ENCODE measurements at regions not wholly inside any gene's neighbourhood (a gene's known extent, or its start where the extent isn't known, plus 50 kb on each side); places are given as distances from the start of the nearest gene placed in this dataset.

DNA sequence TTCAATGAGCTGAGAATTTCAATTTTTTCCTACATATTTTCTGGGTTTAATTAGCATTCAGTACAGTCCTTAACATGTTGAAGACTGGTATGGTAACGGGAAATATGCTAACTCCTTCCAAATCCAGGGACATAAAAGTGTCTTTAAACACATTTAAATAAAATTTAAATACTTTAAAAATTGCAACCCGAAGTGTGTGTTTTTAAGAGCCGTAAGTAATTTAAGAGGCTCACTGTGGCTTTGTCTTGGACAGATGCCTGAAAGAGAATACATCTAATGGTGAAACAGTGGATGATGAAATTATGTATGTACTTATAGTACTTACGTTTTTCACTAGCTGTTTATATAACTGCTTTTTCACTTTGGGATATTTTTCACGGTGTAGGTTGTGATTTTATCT, 687.3 kb upstream of the CELF2 start:
- TF ChIP-seq CSDC2 (CRISPR knock-in tag; IDR thresholded peaks at IDR 0.05) (no peak), GLIS3 (CRISPR knock-in tag; IDR thresholded peaks at IDR 0.05) (no peak), ISL1 (CRISPR knock-in tag; IDR thresholded peaks at IDR 0.05) (no peak)
- TF ChIP-seq, protein P1, sequence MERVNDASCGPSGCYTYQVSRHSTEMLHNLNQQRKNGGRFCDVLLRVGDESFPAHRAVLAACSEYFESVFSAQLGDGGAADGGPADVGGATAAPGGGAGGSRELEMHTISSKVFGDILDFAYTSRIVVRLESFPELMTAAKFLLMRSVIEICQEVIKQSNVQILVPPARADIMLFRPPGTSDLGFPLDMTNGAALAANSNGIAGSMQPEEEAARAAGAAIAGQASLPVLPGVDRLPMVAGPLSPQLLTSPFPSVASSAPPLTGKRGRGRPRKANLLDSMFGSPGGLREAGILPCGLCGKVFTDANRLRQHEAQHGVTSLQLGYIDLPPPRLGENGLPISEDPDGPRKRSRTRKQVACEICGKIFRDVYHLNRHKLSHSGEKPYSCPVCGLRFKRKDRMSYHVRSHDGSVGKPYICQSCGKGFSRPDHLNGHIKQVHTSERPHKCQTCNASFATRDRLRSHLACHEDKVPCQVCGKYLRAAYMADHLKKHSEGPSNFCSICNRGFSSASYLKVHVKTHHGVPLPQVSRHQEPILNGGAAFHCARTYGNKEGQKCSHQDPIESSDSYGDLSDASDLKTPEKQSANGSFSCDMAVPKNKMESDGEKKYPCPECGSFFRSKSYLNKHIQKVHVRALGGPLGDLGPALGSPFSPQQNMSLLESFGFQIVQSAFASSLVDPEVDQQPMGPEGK (CRISPR knock-in tag; IDR thresholded peaks at IDR 0.05; ENCODE audit: borderline replicate concordance) = no peak

DNA sequence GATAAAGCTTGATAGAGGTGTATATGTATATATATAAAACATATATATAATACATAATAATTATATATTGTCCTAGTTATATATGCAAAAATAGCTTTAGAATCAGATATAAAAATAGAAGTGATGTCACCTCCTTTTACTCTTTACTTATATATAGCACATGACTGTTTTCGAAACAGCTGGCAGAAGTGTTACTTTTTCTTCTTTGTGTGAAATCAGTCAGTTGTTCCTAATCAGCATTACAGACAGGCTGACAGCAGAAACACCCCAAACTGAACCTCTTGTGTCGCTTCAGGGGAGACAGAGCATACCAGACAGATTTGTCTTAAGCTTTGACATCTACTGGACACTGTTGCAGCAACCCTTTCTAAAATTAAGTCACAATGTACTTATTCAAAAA, 684.9 kb upstream of the CELF2 start:
- TF ChIP-seq ZFP3 (CRISPR knock-in tag; IDR thresholded peaks at IDR 0.05) (no peak), TCF4 (CRISPR knock-in tag; IDR thresholded peaks at IDR 0.05; ENCODE audit: borderline replicate concordance) (no peak), PPARA (CRISPR knock-in tag; IDR thresholded peaks at IDR 0.05; ENCODE audit: borderline replicate concordance) (no peak), ZNF565 (CRISPR knock-in tag; conservative IDR thresholded peaks at IDR 0.05; ENCODE audit: low read depth) (no peak), OSR1 (CRISPR knock-in tag; IDR thresholded peaks at IDR 0.05) (no peak), RARB (CRISPR knock-in tag; IDR thresholded peaks at IDR 0.05) (no peak), BACH2 (CRISPR knock-in tag; IDR thresholded peaks at IDR 0.05; ENCODE audit: borderline replicate concordance) (no peak)
- no peak for ATAC-seq

More for the DNA sequence above, 687.3 kb upstream of the CELF2 start:
- no peak for ATAC-seq

DNA sequence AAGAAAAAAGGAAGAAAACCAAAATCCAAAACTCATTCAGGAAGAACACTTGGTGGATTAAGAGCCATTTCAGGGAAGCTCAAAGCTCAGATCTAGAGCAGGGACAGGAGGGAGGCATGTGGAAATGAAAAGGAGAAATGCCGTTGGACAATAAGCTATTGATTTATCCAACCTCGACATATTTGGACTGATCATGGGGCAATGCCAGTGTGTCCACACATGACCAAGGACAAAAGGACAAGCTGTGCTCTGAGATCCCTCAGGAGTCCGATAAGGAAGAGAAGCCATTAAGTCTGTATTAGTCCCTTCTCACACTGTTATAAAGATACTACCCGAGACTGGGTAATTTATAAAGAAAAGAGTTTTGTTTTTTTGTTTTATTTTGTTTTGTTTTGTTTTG, 684.0 kb upstream of the CELF2 start:
- no peak for TF ChIP-seq ESRRG (CRISPR knock-in tag; IDR thresholded peaks at IDR 0.05)
- TF ChIP-seq, protein P2, sequence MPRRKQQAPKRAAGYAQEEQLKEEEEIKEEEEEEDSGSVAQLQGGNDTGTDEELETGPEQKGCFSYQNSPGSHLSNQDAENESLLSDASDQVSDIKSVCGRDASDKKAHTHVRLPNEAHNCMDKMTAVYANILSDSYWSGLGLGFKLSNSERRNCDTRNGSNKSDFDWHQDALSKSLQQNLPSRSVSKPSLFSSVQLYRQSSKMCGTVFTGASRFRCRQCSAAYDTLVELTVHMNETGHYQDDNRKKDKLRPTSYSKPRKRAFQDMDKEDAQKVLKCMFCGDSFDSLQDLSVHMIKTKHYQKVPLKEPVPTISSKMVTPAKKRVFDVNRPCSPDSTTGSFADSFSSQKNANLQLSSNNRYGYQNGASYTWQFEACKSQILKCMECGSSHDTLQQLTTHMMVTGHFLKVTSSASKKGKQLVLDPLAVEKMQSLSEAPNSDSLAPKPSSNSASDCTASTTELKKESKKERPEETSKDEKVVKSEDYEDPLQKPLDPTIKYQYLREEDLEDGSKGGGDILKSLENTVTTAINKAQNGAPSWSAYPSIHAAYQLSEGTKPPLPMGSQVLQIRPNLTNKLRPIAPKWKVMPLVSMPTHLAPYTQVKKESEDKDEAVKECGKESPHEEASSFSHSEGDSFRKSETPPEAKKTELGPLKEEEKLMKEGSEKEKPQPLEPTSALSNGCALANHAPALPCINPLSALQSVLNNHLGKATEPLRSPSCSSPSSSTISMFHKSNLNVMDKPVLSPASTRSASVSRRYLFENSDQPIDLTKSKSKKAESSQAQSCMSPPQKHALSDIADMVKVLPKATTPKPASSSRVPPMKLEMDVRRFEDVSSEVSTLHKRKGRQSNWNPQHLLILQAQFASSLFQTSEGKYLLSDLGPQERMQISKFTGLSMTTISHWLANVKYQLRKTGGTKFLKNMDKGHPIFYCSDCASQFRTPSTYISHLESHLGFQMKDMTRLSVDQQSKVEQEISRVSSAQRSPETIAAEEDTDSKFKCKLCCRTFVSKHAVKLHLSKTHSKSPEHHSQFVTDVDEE (CRISPR knock-in tag; IDR thresholded peaks at IDR 0.05) = no peak
- TF ChIP-seq ZNF70 (CRISPR knock-in tag; IDR thresholded peaks at IDR 0.05) = no peak
- TF ChIP-seq ARNTL (CRISPR knock-in tag; IDR thresholded peaks at IDR 0.05; ENCODE audit: borderline replicate concordance, low read depth) = no peak
- TF ChIP-seq ZNF565 (CRISPR knock-in tag; conservative IDR thresholded peaks at IDR 0.05; ENCODE audit: low read depth) = no peak
- TF ChIP-seq ZFP30 (CRISPR knock-in tag; IDR thresholded peaks at IDR 0.05) = no peak
- TF ChIP-seq, protein P3, sequence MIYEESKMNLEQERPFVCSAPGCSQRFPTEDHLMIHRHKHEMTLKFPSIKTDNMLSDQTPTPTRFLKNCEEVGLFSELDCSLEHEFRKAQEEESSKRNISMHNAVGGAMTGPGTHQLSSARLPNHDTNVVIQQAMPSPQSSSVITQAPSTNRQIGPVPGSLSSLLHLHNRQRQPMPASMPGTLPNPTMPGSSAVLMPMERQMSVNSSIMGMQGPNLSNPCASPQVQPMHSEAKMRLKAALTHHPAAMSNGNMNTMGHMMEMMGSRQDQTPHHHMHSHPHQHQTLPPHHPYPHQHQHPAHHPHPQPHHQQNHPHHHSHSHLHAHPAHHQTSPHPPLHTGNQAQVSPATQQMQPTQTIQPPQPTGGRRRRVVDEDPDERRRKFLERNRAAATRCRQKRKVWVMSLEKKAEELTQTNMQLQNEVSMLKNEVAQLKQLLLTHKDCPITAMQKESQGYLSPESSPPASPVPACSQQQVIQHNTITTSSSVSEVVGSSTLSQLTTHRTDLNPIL (CRISPR knock-in tag; IDR thresholded peaks at IDR 0.05; ENCODE audit: low read depth) = no peak
- no peak for TF ChIP-seq ISL1 (CRISPR knock-in tag; IDR thresholded peaks at IDR 0.05)
- no peak for TF ChIP-seq TOX (CRISPR knock-in tag; IDR thresholded peaks at IDR 0.05; ENCODE audit: borderline replicate concordance)
- no peak for TF ChIP-seq ZC3H10 (CRISPR knock-in tag; IDR thresholded peaks at IDR 0.05)
- TF ChIP-seq CSDC2 (CRISPR knock-in tag; IDR thresholded peaks at IDR 0.05) = no peak
- TF ChIP-seq, protein P1 (CRISPR knock-in tag; IDR thresholded peaks at IDR 0.05; ENCODE audit: borderline replicate concordance) = no peak
- no peak for TF ChIP-seq PPARA (CRISPR knock-in tag; IDR thresholded peaks at IDR 0.05; ENCODE audit: borderline replicate concordance)
- TF ChIP-seq RARB (CRISPR knock-in tag; IDR thresholded peaks at IDR 0.05) = no peak
- TF ChIP-seq TCF4 (CRISPR knock-in tag; IDR thresholded peaks at IDR 0.05; ENCODE audit: borderline replicate concordance) = no peak
- no peak for TF ChIP-seq ZNF8 (CRISPR knock-in tag; IDR thresholded peaks at IDR 0.05)
- ATAC-seq = no peak

DNA sequence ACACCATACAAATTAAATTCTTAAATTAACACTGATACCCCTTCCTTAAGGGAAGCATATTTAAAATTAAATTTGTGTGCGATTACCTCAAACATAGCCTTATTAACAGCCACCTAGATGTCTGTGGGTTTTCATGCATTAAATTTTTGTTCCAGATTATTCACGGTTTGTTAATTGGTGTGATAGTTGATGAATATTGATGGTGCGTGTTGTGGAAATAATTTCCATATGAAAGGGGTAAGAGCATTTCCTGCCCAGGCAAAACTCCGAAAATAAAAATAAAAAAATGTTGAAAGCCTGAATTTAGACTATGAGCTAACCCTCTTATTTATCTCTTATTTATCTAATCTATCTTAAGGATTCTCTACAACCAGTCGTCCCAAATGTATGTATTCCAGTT, 679.3 kb upstream of the CELF2 start:
- TF ChIP-seq, protein P4, sequence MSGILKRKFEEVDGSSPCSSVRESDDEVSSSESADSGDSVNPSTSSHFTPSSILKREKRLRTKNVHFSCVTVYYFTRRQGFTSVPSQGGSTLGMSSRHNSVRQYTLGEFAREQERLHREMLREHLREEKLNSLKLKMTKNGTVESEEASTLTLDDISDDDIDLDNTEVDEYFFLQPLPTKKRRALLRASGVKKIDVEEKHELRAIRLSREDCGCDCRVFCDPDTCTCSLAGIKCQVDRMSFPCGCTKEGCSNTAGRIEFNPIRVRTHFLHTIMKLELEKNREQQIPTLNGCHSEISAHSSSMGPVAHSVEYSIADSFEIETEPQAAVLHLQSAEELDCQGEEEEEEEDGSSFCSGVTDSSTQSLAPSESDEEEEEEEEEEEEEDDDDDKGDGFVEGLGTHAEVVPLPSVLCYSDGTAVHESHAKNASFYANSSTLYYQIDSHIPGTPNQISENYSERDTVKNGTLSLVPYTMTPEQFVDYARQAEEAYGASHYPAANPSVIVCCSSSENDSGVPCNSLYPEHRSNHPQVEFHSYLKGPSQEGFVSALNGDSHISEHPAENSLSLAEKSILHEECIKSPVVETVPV (CRISPR knock-in tag; IDR thresholded peaks at IDR 0.05) = no peak
- TF ChIP-seq, protein P3 (CRISPR knock-in tag; IDR thresholded peaks at IDR 0.05; ENCODE audit: low read depth) = no peak
- no peak for TF ChIP-seq ISL1 (CRISPR knock-in tag; IDR thresholded peaks at IDR 0.05)
- ATAC-seq = no peak
